CD4-positive, CD25-positive, alpha-beta regulatory T cell (primary cell): ENCODE measurements at regions not wholly inside any gene's neighbourhood (a gene's known extent, or its start where the extent isn't known, plus 50 kb on each side); places are given as distances from the start of the nearest gene placed in this dataset.
A peak's percentile ranks its signal among the peaks of the same experiment; 100 is the strongest.

Source experiments
- ATAC-seq, 2 donors: fragments of 150-1000 bp; cut with Tn5 transposase; one replicate each; pipeline ENCODE4 v1.10.0; 2021; ENCODE audit warnings: low read depth in 2 of 2, moderate number of reproducible peaks in 2 of 2, moderate library complexity in 1 of 2
- DNase-seq, 3 donors: peaks; one replicate each; pipeline versions ENCODE4 v3.0.0 to v3.0.0-alpha.2; 2012 to 2022; ENCODE audit warnings: mixed read lengths in 1 of 3
- H3K27ac ChIP-seq: one replicate; pipeline ENCODE4 v1.7.0; 2013; ENCODE audit warnings: mild to moderate bottlenecking, low read length; ENCODE audit not compliant: insufficient read depth, poor library complexity, severe bottlenecking
- H3K27me3 ChIP-seq: one replicate; pipeline ENCODE4 v1.7.0; 2013; ENCODE audit warnings: low read length; ENCODE audit not compliant: control insufficient read depth, insufficient read depth
- H3K36me3 ChIP-seq: one replicate; pipeline ENCODE4 v1.7.0; 2013; ENCODE audit warnings: mild to moderate bottlenecking, low read length, moderate library complexity; ENCODE audit not compliant: control insufficient read depth, insufficient read depth
- H3K4me1 ChIP-seq: 2 replicates; pipeline ENCODE4 v1.7.0; 2013; ENCODE audit warnings: mild to moderate bottlenecking, low read length; ENCODE audit not compliant: insufficient read depth, control insufficient read depth, poor library complexity, severe bottlenecking
- H3K4me3 ChIP-seq: one replicate; pipeline ENCODE4 v1.7.0; 2013; ENCODE audit warnings: low read depth, mild to moderate bottlenecking, low read length, moderate library complexity
- H3K9me3 ChIP-seq, 2 experiments: 1 replicate in 1 of 2; 2 replicates in 1 of 2; pipeline ENCODE4 v1.7.0; 2013; ENCODE audit warnings: low read length in 2 of 2, mild to moderate bottlenecking in 1 of 2, moderate library complexity in 1 of 2; ENCODE audit not compliant: control insufficient read depth in 2 of 2
- H3K27ac Mint-ChIP-seq, 3 donors: one replicate each; pipeline ENCODE4 v1.8.0; 2020 to 2022; ENCODE audit warnings: mild to moderate bottlenecking in 3 of 3, mixed read lengths in 3 of 3, moderate library complexity in 2 of 3
- H3K27me3 Mint-ChIP-seq: one replicate; pipeline ENCODE4 v1.8.0; 2022; ENCODE audit warnings: mild to moderate bottlenecking, mixed read lengths
- H3K36me3 Mint-ChIP-seq: one replicate; pipeline ENCODE4 v1.8.0; 2020; ENCODE audit warnings: mixed read lengths
- H3K4me1 Mint-ChIP-seq, 4 donors: one replicate each; pipeline ENCODE4 v1.8.0; 2020 to 2022; ENCODE audit warnings: mixed read lengths in 4 of 4, mild to moderate bottlenecking in 1 of 4
- H3K4me3 Mint-ChIP-seq, 4 donors: one replicate each; pipeline ENCODE4 v1.8.0; 2020 to 2022; ENCODE audit warnings: mild to moderate bottlenecking in 4 of 4, mixed read lengths in 4 of 4, moderate library complexity in 3 of 4
- H3K9me3 Mint-ChIP-seq, 7 donors: one replicate each; pipeline ENCODE4 v1.8.0; 2020 to 2022; ENCODE audit warnings: mixed read lengths in 7 of 7, mild to moderate bottlenecking in 3 of 7, moderate library complexity in 2 of 7

DNA sequence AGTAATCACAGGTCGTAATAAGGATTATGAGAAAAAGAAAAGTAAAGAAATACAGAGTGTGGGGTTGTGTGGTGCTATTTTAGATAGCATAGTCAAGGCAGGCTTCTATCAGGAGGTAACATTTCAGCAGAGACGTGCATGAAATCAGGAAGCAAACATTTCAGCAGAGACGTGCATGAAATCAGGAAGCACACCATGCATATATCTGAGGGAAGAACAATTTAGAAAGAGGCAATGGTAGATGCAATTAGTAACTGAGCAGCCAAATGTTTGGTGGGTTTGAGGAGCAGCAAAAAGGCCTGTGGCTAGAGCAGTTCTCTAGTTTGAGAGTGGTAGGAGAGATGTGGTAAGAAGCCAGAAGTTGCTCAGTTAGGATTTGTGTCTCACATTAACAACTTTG lies 713.7 kb downstream of the ADCYAP1 start:
- DNase-seq (no peak), ATAC-seq (no peak)
- Histone ChIP-seq H3K27ac (no peak overlapping the region), H3K27me3 (no peaks in the 10 kb centered on the region), H3K4me3 (no peak overlapping the region), H3K9me3 (no peaks in the 10 kb centered on the region), H3K36me3 (no peaks in the 10 kb centered on the region), H3K4me1 (no peaks in the 10 kb centered on the region)
- Mint-ChIP-seq H3K4me1 (no peaks in the 10 kb centered on the region), H3K36me3 (no peaks in the 10 kb centered on the region), H3K27me3 (no peaks in the 10 kb centered on the region), H3K9me3 (peaks cover 0 to 6% (median 0%) of the 10 kb centered on the region in 7 donors), H3K27ac (peak overlapping the region in 1 of 3 donors; percentile 81), H3K4me3 (no peak overlapping the region)

DNA sequence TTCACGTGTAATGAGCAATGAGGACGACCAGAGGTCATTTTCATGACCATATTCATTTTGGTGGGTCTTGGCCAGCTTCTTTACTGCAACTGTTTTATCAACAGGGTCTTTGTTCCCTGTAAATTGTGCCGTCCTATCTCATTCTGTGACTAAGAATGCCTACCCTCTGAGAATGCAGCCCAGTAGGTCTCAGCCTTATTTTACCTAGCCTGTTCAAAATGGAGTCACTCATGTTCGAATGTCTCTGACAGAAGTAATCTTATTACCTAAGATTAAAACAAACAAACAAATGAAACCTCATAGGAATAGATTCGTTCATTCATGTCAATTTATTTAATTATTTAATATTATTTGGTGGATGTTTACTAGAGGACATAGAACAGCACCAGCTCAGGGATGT lies 714.8 kb downstream of the ADCYAP1 start:
- Mint-ChIP-seq H3K27me3 (no peaks in the 10 kb centered on the region), H3K36me3 (no peaks in the 10 kb centered on the region), H3K9me3 (peaks cover 0 to 6% (median 0%) of the 10 kb centered on the region in 7 donors), H3K4me3 (no peak overlapping the region), H3K27ac (no peak overlapping the region), H3K4me1 (no peaks in the 10 kb centered on the region)
- ATAC-seq (no peak), DNase-seq (no peak)
- no peaks in the 10 kb centered on the region for H3K27me3 ChIP-seq
- no peaks in the 10 kb centered on the region for H3K4me1 ChIP-seq
- H3K4me3 ChIP-seq = no peak overlapping the region
- H3K36me3 ChIP-seq = no peaks in the 10 kb centered on the region
- no peak overlapping the region for H3K27ac ChIP-seq
- no peaks in the 10 kb centered on the region for H3K9me3 ChIP-seq

- Mint-ChIP-seq H3K36me3 (no peaks in the 10 kb centered on the region), H3K27me3 (no peaks in the 10 kb centered on the region), H3K4me1 (no peaks in the 10 kb centered on the region), H3K4me3 (no peak overlapping the region), H3K9me3 (peaks cover 0 to 4% (median 0%) of the 10 kb centered on the region in 7 donors), H3K27ac (no peak overlapping the region)
- Histone ChIP-seq H3K36me3 (no peaks in the 10 kb centered on the region), H3K9me3 (no peaks in the 10 kb centered on the region), H3K27me3 (no peaks in the 10 kb centered on the region), H3K27ac (no peak overlapping the region), H3K4me3 (no peak overlapping the region), H3K4me1 (no peaks in the 10 kb centered on the region)
- ATAC-seq (no peak), DNase-seq (no peak)
These were observed 719.9 kb downstream of the ADCYAP1 start for GRCh38 chr18:1624612-1625011.

DNA sequence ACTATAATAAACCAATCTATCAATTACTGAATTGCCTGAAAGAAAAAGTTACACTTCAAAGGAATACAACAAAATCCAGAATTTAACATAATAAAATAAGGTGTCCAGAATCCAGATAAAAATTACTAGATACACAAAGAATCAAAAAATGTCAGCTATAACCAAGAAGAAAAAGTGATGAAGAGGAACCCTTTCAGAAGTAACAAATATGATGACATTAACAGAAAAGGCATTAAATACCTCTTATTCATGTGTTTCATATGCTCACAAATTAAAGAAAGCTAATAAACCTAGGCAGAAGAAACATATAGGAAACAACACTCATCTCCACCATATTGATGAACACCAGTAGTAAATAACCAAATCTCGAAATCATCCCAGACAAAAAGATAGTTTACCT lies 722.8 kb downstream of the ADCYAP1 start:
- H3K27ac ChIP-seq = no peak overlapping the region

GRCh38 chr18:1648712-1649111 lies 744.0 kb downstream of the ADCYAP1 start:
- Mint-ChIP-seq H3K9me3 (peaks cover 0 to 8% (median 3%) of the 10 kb centered on the region in 7 donors), H3K27me3 (no peaks in the 10 kb centered on the region), H3K4me3 (no peak overlapping the region), H3K36me3 (no peaks in the 10 kb centered on the region), H3K27ac (no peak overlapping the region), H3K4me1 (no peaks in the 10 kb centered on the region)
- H3K4me1 ChIP-seq = no peaks in the 10 kb centered on the region
- DNase-seq (no peak), ATAC-seq (no peak)
- no peaks in the 10 kb centered on the region for H3K27me3 ChIP-seq
- H3K27ac ChIP-seq = no peak overlapping the region
- no peaks in the 10 kb centered on the region for H3K36me3 ChIP-seq
- peaks cover 0 to 2% of the 10 kb centered on the region in 2 experiments for H3K9me3 ChIP-seq
- no peak overlapping the region for H3K4me3 ChIP-seq

More for the DNA sequence above, 722.8 kb downstream of the ADCYAP1 start:
- Mint-ChIP-seq H3K4me3 (no peak overlapping the region), H3K27me3 (no peaks in the 10 kb centered on the region), H3K9me3 (peaks cover 0 to 6% (median 0%) of the 10 kb centered on the region in 7 donors), H3K36me3 (no peaks in the 10 kb centered on the region), H3K27ac (no peak overlapping the region), H3K4me1 (no peaks in the 10 kb centered on the region)
- Histone ChIP-seq H3K4me3 (no peak overlapping the region), H3K4me1 (no peaks in the 10 kb centered on the region), H3K9me3 (no peaks in the 10 kb centered on the region), H3K27me3 (no peaks in the 10 kb centered on the region), H3K36me3 (no peaks in the 10 kb centered on the region)
- no peak for DNase-seq
- ATAC-seq = no peak

DNA sequence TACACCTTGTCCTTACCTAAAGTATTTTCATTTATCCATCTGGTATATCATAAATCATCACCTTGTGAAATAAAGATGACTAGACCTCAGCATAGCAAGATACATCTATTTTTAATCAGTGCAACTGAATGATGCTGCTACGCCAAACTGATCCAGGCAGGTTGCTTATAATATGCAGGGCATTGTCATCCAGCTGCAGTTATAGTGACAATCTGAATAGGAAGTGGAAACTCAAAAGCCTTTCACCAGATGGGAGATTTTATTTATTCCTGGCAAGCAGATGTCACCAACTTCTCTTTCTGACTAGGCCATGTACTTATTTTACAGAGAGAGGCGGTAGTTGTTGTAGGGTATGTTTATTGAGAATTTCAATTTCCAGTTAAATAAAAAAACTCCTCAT lies 747.3 kb downstream of the ADCYAP1 start:
- no peak overlapping the region for H3K4me3 ChIP-seq
- no peaks in the 10 kb centered on the region for H3K36me3 Mint-ChIP-seq
- no peaks in the 10 kb centered on the region for H3K36me3 ChIP-seq
- H3K27me3 Mint-ChIP-seq = no peaks in the 10 kb centered on the region
- no peaks in the 10 kb centered on the region for H3K27me3 ChIP-seq
- no peak overlapping the region for H3K4me3 Mint-ChIP-seq
- H3K27ac ChIP-seq = no peak overlapping the region
- H3K4me1 ChIP-seq = no peaks in the 10 kb centered on the region
- no peaks in the 10 kb centered on the region for H3K9me3 ChIP-seq
- no peaks in the 10 kb centered on the region for H3K4me1 Mint-ChIP-seq
- no peak for DNase-seq
- peaks cover 0 to 1% (median 0%) of the 10 kb centered on the region in 7 donors for H3K9me3 Mint-ChIP-seq
- no peak overlapping the region for H3K27ac Mint-ChIP-seq
- ATAC-seq = no peak

DNA sequence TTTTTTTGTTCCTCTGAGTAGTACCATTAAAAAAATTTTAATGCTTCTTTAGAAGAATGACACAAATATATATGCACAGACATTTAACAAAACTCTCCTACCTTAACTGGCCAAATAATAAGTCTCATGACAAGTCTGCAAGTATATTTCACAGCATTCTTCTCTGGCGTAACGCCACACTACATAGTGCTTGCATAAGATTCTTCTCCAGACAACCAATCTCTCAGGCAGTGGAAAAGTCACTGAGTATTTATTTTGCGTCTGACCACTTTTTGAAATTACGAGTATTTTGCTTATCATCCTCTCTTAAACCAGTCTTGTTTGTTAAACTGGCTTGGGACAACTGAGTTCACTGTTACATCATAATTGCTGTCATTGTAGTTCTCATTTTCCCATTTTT lies 749.2 kb downstream of the ADCYAP1 start:
- Mint-ChIP-seq H3K27ac (no peak overlapping the region), H3K27me3 (no peaks in the 10 kb centered on the region), H3K4me3 (no peak overlapping the region), H3K4me1 (no peaks in the 10 kb centered on the region), H3K36me3 (no peaks in the 10 kb centered on the region), H3K9me3 (peaks cover 0 to 1% (median 0%) of the 10 kb centered on the region in 7 donors)
- Histone ChIP-seq H3K4me3 (no peak overlapping the region), H3K36me3 (no peaks in the 10 kb centered on the region), H3K27ac (no peak overlapping the region), H3K27me3 (no peaks in the 10 kb centered on the region), H3K9me3 (no peaks in the 10 kb centered on the region), H3K4me1 (no peaks in the 10 kb centered on the region)
- DNase-seq = no peak
- no peak for ATAC-seq

DNA sequence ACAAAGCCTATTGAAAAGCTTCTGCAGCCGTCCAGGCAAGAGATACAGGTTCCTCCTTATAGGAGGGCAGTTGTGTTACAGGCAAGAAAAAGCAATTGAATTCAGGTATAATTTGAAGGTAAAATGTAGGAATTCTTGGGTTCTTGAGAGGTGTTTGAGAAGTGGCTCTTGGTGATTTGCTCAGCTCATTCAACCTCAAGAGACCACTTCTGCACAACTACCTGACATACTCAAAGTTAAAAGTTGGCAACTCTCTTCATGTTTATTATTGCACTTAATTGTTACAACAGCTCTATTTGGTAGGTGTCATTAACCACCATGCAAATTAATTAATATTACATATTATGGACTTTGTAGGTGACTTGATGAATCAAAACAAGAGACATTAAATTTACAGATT lies 753.2 kb downstream of the ADCYAP1 start:
- no peak overlapping the region for H3K27ac ChIP-seq
- Mint-ChIP-seq H3K4me1 (no peaks in the 10 kb centered on the region), H3K27ac (no peak overlapping the region), H3K36me3 (no peaks in the 10 kb centered on the region), H3K27me3 (no peaks in the 10 kb centered on the region), H3K9me3 (peaks cover 0 to 1% (median 0%) of the 10 kb centered on the region in 7 donors), H3K4me3 (no peak overlapping the region)
- H3K36me3 ChIP-seq = no peaks in the 10 kb centered on the region
- H3K4me1 ChIP-seq = no peaks in the 10 kb centered on the region
- H3K4me3 ChIP-seq = no peak overlapping the region
- H3K27me3 ChIP-seq = no peaks in the 10 kb centered on the region
- no peaks in the 10 kb centered on the region for H3K9me3 ChIP-seq
- DNase-seq (no peak), ATAC-seq (no peak)
